ENCODE measurements at regions not wholly inside any gene's neighbourhood (a gene's known extent, or its start where the extent isn't known, plus 50 kb on each side); places are given as distances from the start of the nearest gene placed in this dataset.

GRCh38 chr5:82534986-82535385 lies 256.8 kb upstream of the RPS23 start:
- TF ChIP-seq, protein P1, sequence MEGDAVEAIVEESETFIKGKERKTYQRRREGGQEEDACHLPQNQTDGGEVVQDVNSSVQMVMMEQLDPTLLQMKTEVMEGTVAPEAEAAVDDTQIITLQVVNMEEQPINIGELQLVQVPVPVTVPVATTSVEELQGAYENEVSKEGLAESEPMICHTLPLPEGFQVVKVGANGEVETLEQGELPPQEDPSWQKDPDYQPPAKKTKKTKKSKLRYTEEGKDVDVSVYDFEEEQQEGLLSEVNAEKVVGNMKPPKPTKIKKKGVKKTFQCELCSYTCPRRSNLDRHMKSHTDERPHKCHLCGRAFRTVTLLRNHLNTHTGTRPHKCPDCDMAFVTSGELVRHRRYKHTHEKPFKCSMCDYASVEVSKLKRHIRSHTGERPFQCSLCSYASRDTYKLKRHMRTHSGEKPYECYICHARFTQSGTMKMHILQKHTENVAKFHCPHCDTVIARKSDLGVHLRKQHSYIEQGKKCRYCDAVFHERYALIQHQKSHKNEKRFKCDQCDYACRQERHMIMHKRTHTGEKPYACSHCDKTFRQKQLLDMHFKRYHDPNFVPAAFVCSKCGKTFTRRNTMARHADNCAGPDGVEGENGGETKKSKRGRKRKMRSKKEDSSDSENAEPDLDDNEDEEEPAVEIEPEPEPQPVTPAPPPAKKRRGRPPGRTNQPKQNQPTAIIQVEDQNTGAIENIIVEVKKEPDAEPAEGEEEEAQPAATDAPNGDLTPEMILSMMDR (conservative IDR thresholded peaks at IDR 0.05; ENCODE audit: low read depth, low read length) = no peak
- no peak for TF ChIP-seq EZH2 (IDR thresholded peaks at IDR 0.05; ENCODE audit: borderline replicate concordance, low read depth, low read length, poor library complexity, severe bottlenecking)

All from A673 (cell line).